ENCODE measurements at regions not wholly inside any gene's neighbourhood (a gene's known extent, or its start where the extent isn't known, plus 50 kb on each side); places are given as distances from the start of the nearest gene placed in this dataset.

GRCh38 chr11:122234780-122235179 is 118.8 kb upstream of the BLID start:
- no peak for TF ChIP-seq EZH2 (IDR thresholded peaks at IDR 0.05; ENCODE audit: low read length, unreplicated experiment)
- TF ChIP-seq CTCF (conservative IDR thresholded peaks at IDR 0.05; ENCODE audit: low read depth, low read length): no peak
- TF ChIP-seq EZH2phosphoT487 (IDR thresholded peaks at IDR 0.05; ENCODE audit: borderline replicate concordance, low read length): no peak

Measured in PC-3 (cell line).